ENCODE measurements at regions not wholly inside any gene's neighbourhood (a gene's known extent, or its start where the extent isn't known, plus 50 kb on each side); places are given as distances from the start of the nearest gene placed in this dataset.

DNA sequence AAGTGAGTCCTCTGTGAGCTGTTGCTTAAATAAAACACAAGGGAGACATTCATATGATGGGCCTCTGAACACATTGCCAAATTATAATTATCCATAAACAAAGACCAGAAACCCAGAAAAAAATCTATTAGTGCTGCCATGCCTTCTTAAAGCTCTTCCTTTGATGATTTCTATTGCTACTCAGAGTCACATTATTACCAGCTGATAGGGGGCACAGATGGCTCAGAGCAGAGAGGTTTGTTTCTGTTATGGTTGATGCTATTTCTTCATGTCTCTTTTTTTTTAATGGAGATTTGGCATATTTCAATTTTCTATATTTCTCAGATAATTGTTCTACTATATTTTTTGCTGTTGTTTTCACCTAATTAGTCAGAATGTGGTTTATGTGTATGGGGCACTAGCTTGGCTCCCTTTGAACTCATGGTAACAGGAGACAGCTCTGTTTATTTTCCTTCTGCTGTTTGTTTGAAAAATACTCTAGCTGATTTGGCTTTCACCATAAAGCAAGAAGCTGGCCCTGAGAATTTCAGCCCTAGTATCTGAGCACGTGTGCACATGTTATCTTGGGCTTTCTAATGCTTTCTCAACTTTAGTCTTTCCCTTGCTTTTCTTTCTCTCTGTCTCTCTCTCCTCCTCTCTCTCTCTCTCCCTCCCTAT lies 568.8 kb downstream of the PPARGC1A start:
- Histone ChIP-seq H3K36me3 (no peaks in the 10 kb centered on the region), H3K9me3 (no peaks in the 10 kb centered on the region), H3K4me1 (replicated peaks) (no peaks in the 10 kb centered on the region), H3K27me3 (replicated peaks; ENCODE audit: insufficient read depth) (no peaks in the 10 kb centered on the region), H3K27ac (no peak overlapping the region), H3K4me3 (no peak overlapping the region)
- intact Hi-C loops (cut with DNase I) = no loop called here
- TF ChIP-seq, protein P1, sequence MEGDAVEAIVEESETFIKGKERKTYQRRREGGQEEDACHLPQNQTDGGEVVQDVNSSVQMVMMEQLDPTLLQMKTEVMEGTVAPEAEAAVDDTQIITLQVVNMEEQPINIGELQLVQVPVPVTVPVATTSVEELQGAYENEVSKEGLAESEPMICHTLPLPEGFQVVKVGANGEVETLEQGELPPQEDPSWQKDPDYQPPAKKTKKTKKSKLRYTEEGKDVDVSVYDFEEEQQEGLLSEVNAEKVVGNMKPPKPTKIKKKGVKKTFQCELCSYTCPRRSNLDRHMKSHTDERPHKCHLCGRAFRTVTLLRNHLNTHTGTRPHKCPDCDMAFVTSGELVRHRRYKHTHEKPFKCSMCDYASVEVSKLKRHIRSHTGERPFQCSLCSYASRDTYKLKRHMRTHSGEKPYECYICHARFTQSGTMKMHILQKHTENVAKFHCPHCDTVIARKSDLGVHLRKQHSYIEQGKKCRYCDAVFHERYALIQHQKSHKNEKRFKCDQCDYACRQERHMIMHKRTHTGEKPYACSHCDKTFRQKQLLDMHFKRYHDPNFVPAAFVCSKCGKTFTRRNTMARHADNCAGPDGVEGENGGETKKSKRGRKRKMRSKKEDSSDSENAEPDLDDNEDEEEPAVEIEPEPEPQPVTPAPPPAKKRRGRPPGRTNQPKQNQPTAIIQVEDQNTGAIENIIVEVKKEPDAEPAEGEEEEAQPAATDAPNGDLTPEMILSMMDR (IDR thresholded peaks at IDR 0.05) = no peak
- no peak for TF ChIP-seq POLR2AphosphoS5 (IDR thresholded peaks at IDR 0.05)
- no peak for TF ChIP-seq POLR2A (IDR thresholded peaks at IDR 0.05)
- 32% methylated on average over 1 of the region's 1 CpG for WGBS
- no peak for DNase-seq (ENCODE audit: low spot score)

DNA sequence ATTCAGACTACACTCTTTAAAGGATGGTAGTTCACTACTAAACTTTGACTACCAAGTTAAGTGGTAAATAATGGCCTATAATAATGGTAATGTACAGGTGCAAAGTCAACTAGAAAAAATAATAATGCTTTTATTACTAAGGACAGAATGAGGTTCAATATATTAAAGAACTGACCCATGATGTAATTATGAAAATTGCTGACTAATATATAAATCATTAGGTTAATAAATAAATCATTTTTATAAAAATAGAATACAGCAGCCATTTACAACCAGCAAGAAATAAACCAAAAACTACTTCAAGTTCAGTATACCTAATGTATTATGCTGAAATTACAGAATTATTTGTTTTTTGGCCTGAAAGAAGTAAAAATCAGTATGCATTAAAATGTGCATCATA lies 577.2 kb downstream of the PPARGC1A start:
- TF ChIP-seq POLR2A (IDR thresholded peaks at IDR 0.05) = no peak
- TF ChIP-seq, protein P1 (IDR thresholded peaks at IDR 0.05) = no peak
- TF ChIP-seq POLR2AphosphoS5 (IDR thresholded peaks at IDR 0.05) = no peak
- intact Hi-C loops (cut with DNase I) = no loop called here
- H3K9me3 ChIP-seq = no peaks in the 10 kb centered on the region
- H3K27ac ChIP-seq = no peak overlapping the region
- H3K4me3 ChIP-seq = no peak overlapping the region
- no peaks in the 10 kb centered on the region for H3K27me3 ChIP-seq (replicated peaks; ENCODE audit: insufficient read depth)
- no peaks in the 10 kb centered on the region for H3K4me1 ChIP-seq (replicated peaks)
- no peak for DNase-seq (ENCODE audit: low spot score)
- H3K36me3 ChIP-seq = no peaks in the 10 kb centered on the region

DNA sequence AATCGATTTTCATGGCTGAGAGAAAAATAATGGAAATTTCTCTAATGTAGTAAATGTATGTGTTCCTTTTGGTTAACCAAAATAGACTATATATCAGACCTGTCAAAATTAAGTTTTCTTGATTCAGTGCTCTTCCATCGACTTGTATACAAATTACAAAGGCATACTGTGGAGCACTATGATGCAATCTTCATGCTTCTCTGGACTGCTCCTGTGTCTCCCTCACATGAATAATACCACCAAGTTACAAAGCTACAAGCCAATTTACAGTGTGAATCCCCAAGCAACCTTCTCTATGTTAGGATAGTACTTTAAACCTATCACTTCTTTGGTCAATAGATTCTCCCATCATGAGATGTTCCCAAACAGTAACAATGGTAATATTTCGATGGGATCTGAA lies 577.9 kb downstream of the PPARGC1A start:
- intact Hi-C loops (cut with DNase I) = no loop called here
- DNase-seq (ENCODE audit: low spot score) = no peak
- Histone ChIP-seq H3K27ac (no peak overlapping the region), H3K27me3 (replicated peaks; ENCODE audit: insufficient read depth) (no peaks in the 10 kb centered on the region), H3K36me3 (no peaks in the 10 kb centered on the region), H3K4me3 (no peak overlapping the region), H3K9me3 (no peaks in the 10 kb centered on the region), H3K4me1 (replicated peaks) (no peaks in the 10 kb centered on the region)
- TF ChIP-seq POLR2A (IDR thresholded peaks at IDR 0.05) (no peak), POLR2AphosphoS5 (IDR thresholded peaks at IDR 0.05) (no peak)
- TF ChIP-seq, protein P1 (IDR thresholded peaks at IDR 0.05) = no peak
- 72% methylated on average over 3 of the region's 3 CpGs for WGBS

- Histone ChIP-seq H3K27ac (no peak overlapping the region), H3K4me1 (replicated peaks) (no peaks in the 10 kb centered on the region), H3K36me3 (no peaks in the 10 kb centered on the region), H3K4me3 (no peak overlapping the region), H3K9me3 (no peaks in the 10 kb centered on the region), H3K27me3 (replicated peaks; ENCODE audit: insufficient read depth) (no peaks in the 10 kb centered on the region)
- intact Hi-C loops (cut with DNase I) = no loop called here
- TF ChIP-seq POLR2AphosphoS5 (IDR thresholded peaks at IDR 0.05) (no peak), POLR2A (IDR thresholded peaks at IDR 0.05) (no peak)
- TF ChIP-seq, protein P1 (IDR thresholded peaks at IDR 0.05) = no peak
- no peak for DNase-seq (ENCODE audit: low spot score)
- 70% methylated on average over 1 of the region's 1 CpG for WGBS
Observed at GRCh38 chr4:23305026-23305425, 584.8 kb downstream of the PPARGC1A start.

DNA sequence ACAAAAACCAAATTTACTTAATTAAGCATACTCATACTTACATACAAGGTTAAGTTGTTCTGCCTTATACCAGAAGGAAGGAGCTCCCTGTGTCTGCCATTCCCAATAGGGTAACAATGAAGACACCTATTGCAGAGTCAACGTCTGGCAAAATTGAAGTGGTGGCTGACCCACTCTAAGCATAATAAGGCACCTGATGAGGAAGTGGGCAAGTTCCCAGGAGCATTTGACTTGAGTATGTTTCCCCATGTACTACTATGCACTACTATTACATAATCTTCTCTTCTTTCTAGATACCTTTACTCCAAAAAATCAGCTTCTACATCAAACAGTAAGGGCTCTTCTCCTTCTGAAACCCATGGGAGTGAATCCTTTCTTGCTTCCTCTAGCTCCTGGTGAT lies 591.5 kb downstream of the PPARGC1A start:
- WGBS = 91% methylated on average over 1 of the region's 1 CpG
- TF ChIP-seq POLR2A (IDR thresholded peaks at IDR 0.05) = no peak
- intact Hi-C loops (cut with DNase I) = no loop called here
- no peaks in the 10 kb centered on the region for H3K9me3 ChIP-seq
- DNase-seq (ENCODE audit: low spot score) = no peak
- H3K36me3 ChIP-seq = no peaks in the 10 kb centered on the region
- no peaks in the 10 kb centered on the region for H3K4me1 ChIP-seq (replicated peaks)
- H3K27me3 ChIP-seq (replicated peaks; ENCODE audit: insufficient read depth) = no peaks in the 10 kb centered on the region
- H3K27ac ChIP-seq = no peak overlapping the region
- H3K4me3 ChIP-seq = no peak overlapping the region

Measured in prostate gland (tissue), 2 donors.